IPS-18a (cell line): ENCODE measurements at regions not wholly inside any gene's neighbourhood (a gene's known extent, or its start where the extent isn't known, plus 50 kb on each side); places are given as distances from the start of the nearest gene placed in this dataset.

ENCODE experiments used
- H3K27ac ChIP-seq: one replicate; pipeline ENCODE4 v1.5.1; 2013; ENCODE audit warnings: low read length
- H3K27me3 ChIP-seq: one replicate; pipeline ENCODE4 v1.6.1; 2013; ENCODE audit warnings: mild to moderate bottlenecking, low read length; ENCODE audit not compliant: control insufficient read depth, insufficient read depth
- H3K36me3 ChIP-seq: one replicate; pipeline ENCODE4 v1.6.1; 2013; ENCODE audit warnings: low read depth, low read length; ENCODE audit not compliant: control insufficient read depth
- H3K4me1 ChIP-seq: one replicate; pipeline ENCODE4 v1.6.1; 2013; ENCODE audit warnings: low read depth, low read length; ENCODE audit not compliant: control insufficient read depth
- H3K4me3 ChIP-seq: one replicate; pipeline ENCODE4 v1.5.1; 2013; ENCODE audit warnings: low read length
- H3K9ac ChIP-seq: one replicate; pipeline ENCODE4 v1.6.1; 2013; ENCODE audit warnings: mild to moderate bottlenecking, low read length, moderate library complexity
- H3K9me3 ChIP-seq: one replicate; pipeline ENCODE4 v1.6.1; 2013; ENCODE audit warnings: low read depth, low read length; ENCODE audit not compliant: control insufficient read depth

DNA sequence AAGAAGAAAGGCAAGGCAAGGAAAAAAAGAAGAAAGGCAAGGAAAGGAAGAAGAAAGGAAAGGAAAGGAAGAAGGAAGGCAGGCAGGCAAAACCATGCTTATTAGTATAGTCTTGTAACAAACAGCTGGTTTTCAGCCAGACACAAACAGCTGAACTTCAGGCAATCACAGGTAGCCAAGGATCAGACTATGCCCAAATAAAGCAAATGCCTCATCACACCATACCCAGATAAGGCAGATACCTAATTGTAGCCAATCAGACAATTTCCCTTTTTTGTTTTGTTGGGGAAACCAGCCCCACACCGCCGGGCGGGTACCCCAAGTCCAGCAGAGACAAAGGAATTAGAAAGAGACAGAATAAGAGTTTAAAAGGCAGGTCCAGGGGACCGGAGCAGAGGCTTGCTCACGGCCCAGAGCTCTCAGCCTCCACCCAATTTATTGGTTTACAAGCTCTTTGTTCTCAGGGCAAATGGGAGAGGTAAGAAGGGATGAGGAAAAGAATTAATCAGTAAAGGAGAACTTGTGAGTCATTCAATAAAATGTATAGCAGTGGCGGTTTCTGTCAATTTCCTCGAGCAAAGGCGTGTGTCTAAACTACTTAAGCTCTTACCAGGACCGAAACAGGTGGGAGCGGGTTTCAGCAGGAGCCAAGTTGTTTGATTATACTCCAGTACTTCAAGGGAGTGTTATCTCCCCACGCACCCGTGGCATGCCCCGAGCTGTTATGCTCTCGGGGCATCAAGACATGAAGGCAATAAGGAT is 886.8 kb downstream of the KCNT2 start:
- Histone ChIP-seq H3K9me3 (no peaks in the 10 kb centered on the region), H3K36me3 (no peaks in the 10 kb centered on the region), H3K4me1 (no peaks in the 10 kb centered on the region), H3K27me3 (no peaks in the 10 kb centered on the region), H3K9ac (no peak overlapping the region), H3K27ac (no peak overlapping the region), H3K4me3 (no peak overlapping the region)

DNA sequence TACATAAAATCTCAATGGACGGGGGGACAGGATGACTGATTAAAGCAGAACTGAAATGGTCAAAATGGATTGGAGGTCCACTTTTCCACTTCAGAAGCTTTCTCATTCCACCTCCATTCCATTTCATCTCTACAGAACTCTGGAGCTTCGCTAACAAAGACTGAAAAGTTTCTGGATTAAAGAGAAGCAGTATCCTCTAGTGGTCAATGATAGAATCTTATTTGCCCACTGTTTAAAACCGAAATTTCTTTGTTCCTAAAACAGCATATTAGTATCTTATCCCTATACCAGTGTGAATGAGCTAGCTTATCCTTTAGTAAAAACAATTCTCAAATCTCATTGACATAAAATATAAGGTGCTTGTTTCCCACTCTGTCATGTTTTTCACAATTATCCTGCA is 890.6 kb downstream of the KCNT2 start:
- Histone ChIP-seq H3K4me3 (no peak overlapping the region), H3K9me3 (no peaks in the 10 kb centered on the region), H3K27ac (no peak overlapping the region), H3K36me3 (no peaks in the 10 kb centered on the region), H3K9ac (no peak overlapping the region), H3K27me3 (no peaks in the 10 kb centered on the region), H3K4me1 (peaks cover 6% of the 10 kb centered on the region)

DNA sequence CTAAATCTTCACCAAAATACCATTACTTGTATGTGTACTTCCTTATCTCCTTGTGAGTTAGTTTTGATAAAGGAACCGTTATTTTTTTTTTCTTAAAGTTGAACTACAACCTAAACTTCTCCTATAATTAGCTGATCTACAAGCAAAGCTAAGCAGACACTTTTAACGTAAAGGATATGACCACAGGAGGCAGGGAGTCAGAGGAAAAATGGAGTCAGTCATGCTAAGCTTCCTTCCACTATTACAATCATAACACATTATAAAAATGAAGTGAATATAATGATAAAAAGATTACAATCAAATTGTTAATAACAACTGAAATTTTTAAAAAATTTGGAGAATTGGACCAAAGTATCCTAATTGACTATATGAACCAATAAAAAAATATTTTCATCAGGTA is 892.6 kb downstream of the KCNT2 start:
- Histone ChIP-seq H3K27ac (no peak overlapping the region), H3K4me1 (peaks cover 6% of the 10 kb centered on the region), H3K36me3 (no peaks in the 10 kb centered on the region), H3K27me3 (no peaks in the 10 kb centered on the region), H3K9ac (no peak overlapping the region), H3K4me3 (no peak overlapping the region), H3K9me3 (no peaks in the 10 kb centered on the region)

DNA sequence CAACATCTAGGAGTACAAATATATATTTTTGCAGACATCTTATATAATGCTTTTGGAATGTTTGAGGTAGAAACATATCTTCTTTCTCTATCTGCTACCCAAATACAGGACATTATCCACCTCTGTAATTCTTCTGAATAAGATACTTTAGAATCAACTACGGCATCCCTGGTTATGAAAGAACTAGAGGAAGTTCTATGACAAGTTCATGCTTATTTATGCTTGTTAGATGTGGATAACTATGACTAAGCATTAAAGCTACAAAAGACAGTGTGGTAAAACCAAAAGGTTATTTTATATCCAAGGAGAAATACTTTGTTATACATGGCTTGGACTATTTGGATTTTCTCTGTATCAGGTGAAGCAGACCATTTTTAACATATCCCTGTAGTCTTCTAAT is 894.0 kb downstream of the KCNT2 start:
- Histone ChIP-seq H3K4me1 (peaks cover 6% of the 10 kb centered on the region), H3K27ac (no peak overlapping the region), H3K9me3 (no peaks in the 10 kb centered on the region), H3K36me3 (no peaks in the 10 kb centered on the region), H3K4me3 (no peak overlapping the region), H3K27me3 (no peaks in the 10 kb centered on the region), H3K9ac (no peak overlapping the region)

DNA sequence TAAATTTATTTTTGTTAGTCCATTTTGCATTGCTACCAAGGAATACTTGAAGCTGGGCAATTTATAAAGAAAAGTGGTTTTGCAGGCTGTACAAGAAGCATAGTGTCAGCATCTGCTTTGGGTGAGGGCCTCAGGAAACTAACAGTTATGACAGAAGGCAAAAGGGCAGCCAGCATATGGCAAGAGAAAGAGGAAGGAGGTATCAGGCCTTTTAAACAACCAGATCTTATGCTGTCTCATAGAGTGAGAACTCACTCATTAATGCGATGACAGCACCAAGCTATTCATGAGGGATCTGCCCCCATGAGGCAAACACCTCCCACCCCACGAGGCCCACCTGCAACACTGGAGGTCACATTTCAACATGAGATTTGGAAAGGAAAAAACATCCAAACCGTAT is 898.4 kb downstream of the KCNT2 start:
- no peak overlapping the region for H3K27ac ChIP-seq
- H3K4me3 ChIP-seq: no peak overlapping the region
- no peaks in the 10 kb centered on the region for H3K36me3 ChIP-seq
- H3K9me3 ChIP-seq: no peaks in the 10 kb centered on the region
- H3K9ac ChIP-seq: no peak overlapping the region
- no peaks in the 10 kb centered on the region for H3K27me3 ChIP-seq
- peaks cover 6% of the 10 kb centered on the region for H3K4me1 ChIP-seq

DNA sequence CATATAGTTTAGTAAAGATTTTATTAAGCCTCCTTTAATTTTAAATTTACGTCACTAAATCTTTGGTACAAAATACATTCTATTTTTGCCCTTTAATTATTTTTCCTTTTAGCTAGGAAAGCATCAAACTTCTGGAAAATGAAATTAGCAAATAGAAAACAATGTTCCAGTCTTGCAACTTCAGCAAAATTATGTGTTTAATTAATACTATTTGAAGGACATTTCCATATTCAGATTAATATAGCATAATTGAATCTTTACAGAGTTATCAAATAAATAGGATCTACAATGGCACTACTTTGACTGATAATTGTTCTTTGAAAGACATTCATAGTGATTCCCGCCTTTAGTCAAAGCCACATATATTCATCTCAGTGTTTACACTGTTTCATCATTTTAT is 904.2 kb downstream of the KCNT2 start:
- H3K4me1 ChIP-seq: no peaks in the 10 kb centered on the region
- no peaks in the 10 kb centered on the region for H3K36me3 ChIP-seq
- H3K9ac ChIP-seq: no peak overlapping the region
- no peak overlapping the region for H3K4me3 ChIP-seq
- H3K9me3 ChIP-seq: no peaks in the 10 kb centered on the region
- H3K27me3 ChIP-seq: no peaks in the 10 kb centered on the region
- H3K27ac ChIP-seq: no peak overlapping the region

DNA sequence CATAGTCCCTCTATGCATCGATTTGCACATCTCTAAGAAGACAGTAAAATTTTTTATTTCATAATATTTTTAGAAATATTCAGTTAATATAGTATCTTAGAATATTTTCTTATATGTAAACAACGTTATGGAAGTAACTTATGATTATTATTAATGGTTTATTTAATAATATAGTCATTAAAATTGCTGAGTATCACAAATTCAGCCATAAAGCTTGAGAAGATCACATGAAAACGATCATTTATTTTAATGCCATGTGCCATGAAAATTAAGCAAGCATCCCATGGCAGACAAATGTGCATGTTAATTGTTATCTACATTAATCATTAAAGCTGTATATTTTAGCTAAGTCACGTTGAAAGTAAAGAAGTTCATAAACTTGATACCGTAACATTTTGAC is 907.1 kb downstream of the KCNT2 start:
- Histone ChIP-seq H3K36me3 (no peaks in the 10 kb centered on the region), H3K4me3 (no peak overlapping the region), H3K9me3 (no peaks in the 10 kb centered on the region), H3K27ac (no peak overlapping the region), H3K4me1 (no peaks in the 10 kb centered on the region), H3K9ac (no peak overlapping the region), H3K27me3 (no peaks in the 10 kb centered on the region)

DNA sequence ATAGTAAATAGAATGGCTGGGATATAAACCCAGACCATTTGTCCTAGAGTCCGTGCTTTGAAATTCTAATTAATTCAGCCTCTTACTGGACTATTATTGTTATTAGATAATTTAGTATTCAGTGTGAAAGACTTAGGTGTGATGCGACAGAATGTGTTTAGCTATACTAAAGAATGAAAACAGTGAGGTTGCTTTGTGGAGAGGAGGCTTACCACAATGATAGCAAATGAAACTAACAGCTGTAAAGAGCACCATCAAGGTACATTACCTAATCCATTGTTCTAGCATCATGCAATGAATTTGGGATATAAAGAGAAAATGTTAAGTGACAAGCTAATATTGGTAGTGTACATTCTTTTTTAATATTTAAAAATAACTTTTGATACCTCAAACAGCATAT is 911.1 kb downstream of the KCNT2 start:
- H3K27me3 ChIP-seq: no peaks in the 10 kb centered on the region
- H3K4me3 ChIP-seq: no peak overlapping the region
- no peak overlapping the region for H3K9ac ChIP-seq
- no peaks in the 10 kb centered on the region for H3K9me3 ChIP-seq
- H3K4me1 ChIP-seq: no peaks in the 10 kb centered on the region
- H3K27ac ChIP-seq: no peak overlapping the region
- H3K36me3 ChIP-seq: no peaks in the 10 kb centered on the region

DNA sequence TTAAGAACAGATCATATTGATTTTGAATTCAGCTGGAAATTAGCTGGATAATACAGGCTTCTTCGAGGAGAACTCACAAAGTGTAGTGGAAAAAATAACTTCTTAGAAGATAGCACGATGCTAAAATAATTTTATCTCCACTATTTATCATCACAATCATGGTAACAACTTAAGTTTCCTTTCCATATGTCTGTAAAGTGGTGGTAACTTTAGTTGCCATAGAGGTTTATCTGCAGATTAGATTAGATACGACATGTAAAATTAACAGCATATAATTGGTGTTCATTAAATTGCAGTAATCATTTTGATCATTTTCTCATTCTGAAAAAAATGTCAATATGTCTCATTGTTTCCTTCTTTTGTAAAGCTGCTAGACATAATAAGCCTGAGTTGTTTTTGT is 921.5 kb downstream of the KCNT2 start:
- Histone ChIP-seq H3K36me3 (no peaks in the 10 kb centered on the region), H3K27me3 (no peaks in the 10 kb centered on the region), H3K4me3 (no peak overlapping the region), H3K9me3 (no peaks in the 10 kb centered on the region), H3K27ac (no peak overlapping the region), H3K9ac (no peak overlapping the region), H3K4me1 (no peaks in the 10 kb centered on the region)

DNA sequence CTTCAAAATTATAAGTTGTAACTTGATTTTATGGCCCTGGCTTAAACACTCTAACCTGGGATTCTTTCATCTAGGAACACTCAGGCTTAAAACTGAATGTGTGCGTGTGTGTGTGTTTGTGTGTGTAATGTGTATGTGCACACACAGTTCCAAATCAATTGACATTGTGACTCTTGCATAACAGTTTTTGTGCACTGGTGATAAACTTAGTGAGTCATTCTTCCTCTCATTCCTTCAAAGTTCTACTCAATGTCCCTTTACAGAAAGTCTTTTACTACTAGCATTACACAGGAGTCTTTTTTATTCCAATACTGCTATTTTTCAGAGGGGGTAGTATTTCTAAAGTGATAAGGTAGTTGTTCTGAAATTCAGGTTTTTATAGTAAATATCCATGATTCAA is 943.6 kb downstream of the KCNT2 start:
- Histone ChIP-seq H3K4me1 (no peaks in the 10 kb centered on the region), H3K9me3 (no peaks in the 10 kb centered on the region), H3K36me3 (no peaks in the 10 kb centered on the region), H3K9ac (no peak overlapping the region), H3K27ac (no peak overlapping the region), H3K27me3 (no peaks in the 10 kb centered on the region), H3K4me3 (no peak overlapping the region)

DNA sequence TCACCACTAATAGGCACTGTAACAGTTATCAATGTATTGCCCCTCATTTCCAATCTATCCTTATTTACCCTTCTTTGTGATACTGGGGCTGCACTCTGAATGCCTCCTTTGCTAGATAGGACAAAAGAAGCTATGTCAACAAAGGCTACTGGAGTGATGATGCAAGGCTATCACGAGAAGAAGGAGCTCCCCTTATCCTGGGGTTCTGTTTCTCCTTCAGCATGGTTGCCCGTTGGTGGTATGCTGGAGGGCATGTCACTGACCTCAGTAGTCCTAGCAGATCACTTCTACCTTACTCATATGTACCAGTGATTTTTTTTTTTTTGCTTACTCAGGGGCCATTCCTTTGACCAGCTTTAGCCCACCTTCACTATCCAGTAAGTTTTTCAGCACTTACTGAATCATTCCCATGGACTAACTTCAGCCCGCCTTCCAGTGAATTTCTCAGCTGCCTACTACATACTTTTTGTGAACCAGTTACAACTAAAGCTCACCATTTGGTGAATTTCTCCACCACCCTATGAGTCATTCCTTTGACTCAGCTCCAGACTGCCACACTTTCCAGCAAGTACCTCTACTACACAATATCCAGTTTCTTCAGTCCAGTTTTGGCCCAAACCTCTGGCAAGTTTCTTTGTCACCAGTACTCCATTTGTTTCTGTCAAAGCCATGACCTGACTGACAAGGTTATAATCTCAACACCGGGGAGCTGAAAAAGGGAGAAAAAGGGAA is 944.5 kb downstream of the KCNT2 start:
- H3K27me3 ChIP-seq: no peaks in the 10 kb centered on the region
- H3K9me3 ChIP-seq: no peaks in the 10 kb centered on the region
- no peaks in the 10 kb centered on the region for H3K36me3 ChIP-seq
- no peak overlapping the region for H3K27ac ChIP-seq
- no peak overlapping the region for H3K9ac ChIP-seq
- H3K4me3 ChIP-seq: no peak overlapping the region
- no peaks in the 10 kb centered on the region for H3K4me1 ChIP-seq

DNA sequence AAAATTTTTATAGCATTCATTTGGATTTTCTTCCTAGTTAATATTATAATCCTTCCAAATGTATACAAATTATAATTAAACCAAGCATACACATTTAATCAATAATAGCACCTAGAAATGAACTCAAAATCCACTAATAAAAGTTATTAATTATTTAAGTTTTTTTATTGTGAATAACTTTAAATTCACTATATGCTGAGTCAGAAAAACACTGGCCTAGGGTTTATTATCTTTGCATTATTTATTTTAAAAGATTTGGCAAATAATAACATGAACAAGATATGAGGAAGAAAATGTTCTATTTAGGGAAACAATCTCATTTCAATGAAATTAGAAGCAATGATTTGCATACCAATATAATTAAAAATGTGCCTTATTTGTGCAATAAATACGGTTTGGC is 951.5 kb downstream of the KCNT2 start:
- no peak overlapping the region for H3K4me3 ChIP-seq
- no peaks in the 10 kb centered on the region for H3K4me1 ChIP-seq
- H3K36me3 ChIP-seq: no peaks in the 10 kb centered on the region

More for the DNA sequence above, 951.5 kb downstream of the KCNT2 start:
- Histone ChIP-seq H3K27ac (no peak overlapping the region), H3K9me3 (no peaks in the 10 kb centered on the region), H3K9ac (no peak overlapping the region), H3K27me3 (no peaks in the 10 kb centered on the region)
